ENCODE measurements at regions not wholly inside any gene's neighbourhood (a gene's known extent, or its start where the extent isn't known, plus 50 kb on each side); places are given as distances from the start of the nearest gene placed in this dataset.

- no peaks in the 10 kb centered on the region for H3K27me3 ChIP-seq (ENCODE audit: control insufficient read depth, insufficient read depth, low read length)
- no peak for DNase-seq (ENCODE audit: low read depth in 2 of 2)
- no peak overlapping the region for H3K27ac ChIP-seq (ENCODE audit: insufficient read depth, low read length)
- no peaks in the 10 kb centered on the region for H3K79me2 ChIP-seq (ENCODE audit: control insufficient read depth, insufficient read depth, low read length)
- TF ChIP-seq EZH2 (IDR thresholded peaks at IDR 0.05; ENCODE audit: low read length, missing control alignments) (no peak), CTCF (conservative IDR thresholded peaks at IDR 0.05 in 1 of 2, IDR thresholded peaks at IDR 0.05 in 1 of 2; ENCODE audit: low read depth in 1 of 2, low read length in 2 of 2) (no peak)
- no peak overlapping the region for H3K9ac ChIP-seq (ENCODE audit: insufficient read depth, low read length)
- no peak overlapping the region for H3K4me2 ChIP-seq (ENCODE audit: extremely low read depth, insufficient read depth, low read length)
- no peak overlapping the region for H2AFZ ChIP-seq (ENCODE audit: low read length)
- H3K36me3 ChIP-seq (ENCODE audit: control insufficient read depth, insufficient read depth, low read length): peaks cover 16% of the 10 kb centered on the region
- no peaks in the 10 kb centered on the region for H4K20me1 ChIP-seq (ENCODE audit: control insufficient read depth, extremely low read depth, insufficient read depth, low read length)
- no peaks in the 10 kb centered on the region for H3K9me3 ChIP-seq (ENCODE audit: control insufficient read depth, insufficient read depth, low read depth, low read length)
- H3K4me1 ChIP-seq (ENCODE audit: control insufficient read depth, extremely low read depth, insufficient read depth, low read length): no peaks in the 10 kb centered on the region
- H3K4me3 ChIP-seq (replicated peaks in 1 of 4; ENCODE audit: control extremely low read depth in 1 of 4, insufficient read depth in 1 of 4, low read depth in 3 of 4, low read length in 4 of 4): no peak overlapping the region
Observed at GRCh38 chr3:197611255-197611654, 55.5 kb upstream of the BDH1 start.

GRCh38 chr3:197606468-197606867 is 50.7 kb upstream of the BDH1 start:
- H3K27ac ChIP-seq (ENCODE audit: insufficient read depth, low read length): no peak overlapping the region
- no peaks in the 10 kb centered on the region for H3K79me2 ChIP-seq (ENCODE audit: control insufficient read depth, insufficient read depth, low read length)
- no peaks in the 10 kb centered on the region for H3K27me3 ChIP-seq (ENCODE audit: control insufficient read depth, insufficient read depth, low read length)
- H2AFZ ChIP-seq (ENCODE audit: low read length): no peak overlapping the region
- no peaks in the 10 kb centered on the region for H3K9me3 ChIP-seq (ENCODE audit: control insufficient read depth, insufficient read depth, low read depth, low read length)
- no peaks in the 10 kb centered on the region for H4K20me1 ChIP-seq (ENCODE audit: control insufficient read depth, extremely low read depth, insufficient read depth, low read length)
- H3K36me3 ChIP-seq (ENCODE audit: control insufficient read depth, insufficient read depth, low read length): peaks cover 13% of the 10 kb centered on the region
- H3K9ac ChIP-seq (ENCODE audit: insufficient read depth, low read length): no peak overlapping the region
- no peak overlapping the region for H3K4me3 ChIP-seq (replicated peaks in 1 of 4; ENCODE audit: control extremely low read depth in 1 of 4, insufficient read depth in 1 of 4, low read depth in 3 of 4, low read length in 4 of 4)
- no peaks in the 10 kb centered on the region for H3K4me1 ChIP-seq (ENCODE audit: control insufficient read depth, extremely low read depth, insufficient read depth, low read length)
- no peak for TF ChIP-seq EZH2 (IDR thresholded peaks at IDR 0.05; ENCODE audit: low read length, missing control alignments)
- no peak for TF ChIP-seq CTCF (conservative IDR thresholded peaks at IDR 0.05 in 1 of 2, IDR thresholded peaks at IDR 0.05 in 1 of 2; ENCODE audit: low read depth in 1 of 2, low read length in 2 of 2)
- DNase-seq (ENCODE audit: low read depth in 2 of 2): no peak
- no peak overlapping the region for H3K4me2 ChIP-seq (ENCODE audit: extremely low read depth, insufficient read depth, low read length)

Data from fibroblast of lung (primary cell).